ENCODE measurements at regions not wholly inside any gene's neighbourhood (a gene's known extent, or its start where the extent isn't known, plus 50 kb on each side); places are given as distances from the start of the nearest gene placed in this dataset.

GRCh38 chr6:101212640-101213039, 180.9 kb upstream of the GRIK2 start:
- DNase-seq (ENCODE audit: low spot score) = no peak

- DNase-seq (ENCODE audit: low spot score) = no peak
These were observed 171.5 kb upstream of the GRIK2 start for GRCh38 chr6:101222007-101222406.

- DNase-seq (ENCODE audit: low spot score) = no peak
These were observed 168.8 kb upstream of the GRIK2 start for GRCh38 chr6:101224751-101225150.

- peak; percentile 23 for DNase-seq (ENCODE audit: low spot score)
These were observed 166.8 kb upstream of the GRIK2 start for GRCh38 chr6:101226677-101227135.

- DNase-seq (ENCODE audit: low spot score) = no peak
These were observed 162.6 kb upstream of the GRIK2 start for GRCh38 chr6:101230866-101231265.

GRCh38 chr6:101231606-101232235, 161.8 kb upstream of the GRIK2 start:
- no peak for DNase-seq (ENCODE audit: low spot score)

- no peak for DNase-seq (ENCODE audit: low spot score)
These were observed 160.5 kb upstream of the GRIK2 start for GRCh38 chr6:101232961-101233360.

GRCh38 chr6:101236709-101237108, 156.8 kb upstream of the GRIK2 start:
- no peak for DNase-seq (ENCODE audit: low spot score)

GRCh38 chr6:101241442-101241841, 152.1 kb upstream of the GRIK2 start:
- DNase-seq (ENCODE audit: low spot score) = no peak

- no peak for DNase-seq (ENCODE audit: low spot score)
These were observed 144.0 kb upstream of the GRIK2 start for GRCh38 chr6:101249470-101249869.

- DNase-seq (ENCODE audit: low spot score) = no peak
These were observed 136.3 kb upstream of the GRIK2 start for GRCh38 chr6:101257163-101257562.

GRCh38 chr6:101259505-101259904, 134.0 kb upstream of the GRIK2 start:
- DNase-seq (ENCODE audit: low spot score) = no peak

GRCh38 chr6:101263596-101263995, 129.9 kb upstream of the GRIK2 start:
- no peak for DNase-seq (ENCODE audit: low spot score)

- DNase-seq (ENCODE audit: low spot score) = no peak
These were observed 127.4 kb upstream of the GRIK2 start for GRCh38 chr6:101266063-101266462.

GRCh38 chr6:101268541-101268940, 125.0 kb upstream of the GRIK2 start:
- DNase-seq (ENCODE audit: low spot score) = no peak

GRCh38 chr6:101275251-101275650, 118.3 kb upstream of the GRIK2 start:
- no peak for DNase-seq (ENCODE audit: low spot score)

GRCh38 chr6:101276066-101276465, 117.4 kb upstream of the GRIK2 start:
- DNase-seq (ENCODE audit: low spot score) = no peak

- no peak for DNase-seq (ENCODE audit: low spot score)
These were observed 114.1 kb upstream of the GRIK2 start for GRCh38 chr6:101279410-101279809.

- no peak for DNase-seq (ENCODE audit: low spot score)
These were observed 112.2 kb upstream of the GRIK2 start for GRCh38 chr6:101281266-101281665.

- no peak for DNase-seq (ENCODE audit: low spot score)
These were observed 109.4 kb upstream of the GRIK2 start for GRCh38 chr6:101284131-101284530.

GRCh38 chr6:101286146-101286545, 107.4 kb upstream of the GRIK2 start:
- no peak for DNase-seq (ENCODE audit: low spot score)

- DNase-seq (ENCODE audit: low spot score) = no peak
These were observed 103.2 kb upstream of the GRIK2 start for GRCh38 chr6:101290346-101290745.

- no peak for DNase-seq (ENCODE audit: low spot score)
These were observed 99.4 kb upstream of the GRIK2 start for GRCh38 chr6:101294051-101294638.

- no peak for DNase-seq (ENCODE audit: low spot score)
These were observed 98.8 kb upstream of the GRIK2 start for GRCh38 chr6:101294676-101295075.

Measured in HuH-7 (cell line).